ENCODE measurements at regions not wholly inside any gene's neighbourhood (a gene's known extent, or its start where the extent isn't known, plus 50 kb on each side); places are given as distances from the start of the nearest gene placed in this dataset.

- ATAC-seq = no peak
- no TSS peak for BruUV-seq (replicated peaks)
Observed at GRCh38 chr21:36232641-36233040, 76.0 kb downstream of the DOP1B start.

GRCh38 chr21:36235058-36235582 lies 78.5 kb downstream of the DOP1B start:
- H3K4me3 ChIP-seq (ENCODE audit: low read length) = no peak overlapping the region
- ATAC-seq = no peak
- CTCF ChIA-PET = no interaction called here

More at GRCh38 chr21:36232641-36233040, 76.0 kb downstream of the DOP1B start:
- Histone ChIP-seq H3K4me2 (ENCODE audit: low read length) (no peak overlapping the region), H2AFZ (ENCODE audit: low read length) (no peak overlapping the region), H3K4me1 (ENCODE audit: insufficient read depth, low read length) (peaks cover 14% of the 10 kb centered on the region), H3K9me2 (replicated peaks; ENCODE audit: low read length) (no peaks in the 10 kb centered on the region), H4K20me1 (ENCODE audit: low read length) (no peaks in the 10 kb centered on the region), H3K4me3 (ENCODE audit: low read length) (no peak overlapping the region), H3K9ac (ENCODE audit: low read length) (no peak overlapping the region), H3K79me2 (ENCODE audit: low read length) (no peaks in the 10 kb centered on the region), H3F3A (ENCODE audit: low read length, unreplicated experiment) (no peaks in the 10 kb centered on the region), H3K9me3 (ENCODE audit: low read length) (no peaks in the 10 kb centered on the region), H3K27me3 (ENCODE audit: low read length) (no peaks in the 10 kb centered on the region), H3K27ac (ENCODE audit: low read length) (no peak overlapping the region), H3K36me3 (ENCODE audit: low read depth, low read length) (peaks cover 7% of the 10 kb centered on the region; the same call in 1 of the 2 replicates)
- intact Hi-C loops (cut with micrococcal nuclease) = no loop called here
- TF ChIP-seq, protein P1, sequence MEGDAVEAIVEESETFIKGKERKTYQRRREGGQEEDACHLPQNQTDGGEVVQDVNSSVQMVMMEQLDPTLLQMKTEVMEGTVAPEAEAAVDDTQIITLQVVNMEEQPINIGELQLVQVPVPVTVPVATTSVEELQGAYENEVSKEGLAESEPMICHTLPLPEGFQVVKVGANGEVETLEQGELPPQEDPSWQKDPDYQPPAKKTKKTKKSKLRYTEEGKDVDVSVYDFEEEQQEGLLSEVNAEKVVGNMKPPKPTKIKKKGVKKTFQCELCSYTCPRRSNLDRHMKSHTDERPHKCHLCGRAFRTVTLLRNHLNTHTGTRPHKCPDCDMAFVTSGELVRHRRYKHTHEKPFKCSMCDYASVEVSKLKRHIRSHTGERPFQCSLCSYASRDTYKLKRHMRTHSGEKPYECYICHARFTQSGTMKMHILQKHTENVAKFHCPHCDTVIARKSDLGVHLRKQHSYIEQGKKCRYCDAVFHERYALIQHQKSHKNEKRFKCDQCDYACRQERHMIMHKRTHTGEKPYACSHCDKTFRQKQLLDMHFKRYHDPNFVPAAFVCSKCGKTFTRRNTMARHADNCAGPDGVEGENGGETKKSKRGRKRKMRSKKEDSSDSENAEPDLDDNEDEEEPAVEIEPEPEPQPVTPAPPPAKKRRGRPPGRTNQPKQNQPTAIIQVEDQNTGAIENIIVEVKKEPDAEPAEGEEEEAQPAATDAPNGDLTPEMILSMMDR (conservative IDR thresholded peaks at IDR 0.05; ENCODE audit: low read depth, low read length) = no peak
- no peak for TF ChIP-seq EZH2phosphoT487 (IDR thresholded peaks at IDR 0.05; ENCODE audit: borderline replicate concordance, low read length)
- no peak for TF ChIP-seq EZH2 (IDR thresholded peaks at IDR 0.05; ENCODE audit: low read length, unreplicated experiment)
- no peak for DNase-seq
- CTCF ChIA-PET = no interaction called here
- POLR2A ChIA-PET (ENCODE audit: unreplicated experiment) = no interaction called here

More at GRCh38 chr21:36235058-36235582, 78.5 kb downstream of the DOP1B start:
- H3K4me1 ChIP-seq (ENCODE audit: insufficient read depth, low read length) = peaks cover 14% of the 10 kb centered on the region
- no peak for DNase-seq
- POLR2A ChIA-PET (ENCODE audit: unreplicated experiment) = no interaction called here
- no peaks in the 10 kb centered on the region for H3K79me2 ChIP-seq (ENCODE audit: low read length)
- intact Hi-C loops (cut with micrococcal nuclease) = no loop called here
- H3K36me3 ChIP-seq (ENCODE audit: low read depth, low read length) = peaks cover 11% of the 10 kb centered on the region; the same call in 1 of the 2 replicates
- H2AFZ ChIP-seq (ENCODE audit: low read length) = no peak overlapping the region
- H4K20me1 ChIP-seq (ENCODE audit: low read length) = no peaks in the 10 kb centered on the region
- no peak overlapping the region for H3K9ac ChIP-seq (ENCODE audit: low read length)
- H3K27me3 ChIP-seq (ENCODE audit: low read length) = no peaks in the 10 kb centered on the region
- no peak overlapping the region for H3K4me2 ChIP-seq (ENCODE audit: low read length)
- no peaks in the 10 kb centered on the region for H3F3A ChIP-seq (ENCODE audit: low read length, unreplicated experiment)
- no peaks in the 10 kb centered on the region for H3K9me2 ChIP-seq (replicated peaks; ENCODE audit: low read length)
- no TSS peak for BruUV-seq (replicated peaks)
- no peak overlapping the region for H3K27ac ChIP-seq (ENCODE audit: low read length)
- no peaks in the 10 kb centered on the region for H3K9me3 ChIP-seq (ENCODE audit: low read length)
- TF ChIP-seq, protein P1 (conservative IDR thresholded peaks at IDR 0.05; ENCODE audit: low read depth, low read length) = no peak
- TF ChIP-seq EZH2 (IDR thresholded peaks at IDR 0.05; ENCODE audit: low read length, unreplicated experiment) = no peak
